Glomerular endothelial cell (primary cell): ENCODE measurements at regions not wholly inside any gene's neighbourhood (a gene's known extent, or its start where the extent isn't known, plus 50 kb on each side); places are given as distances from the start of the nearest gene placed in this dataset.
A peak's percentile ranks its signal among the peaks of the same experiment; 100 is the strongest.

Experiments used
- DNase-seq: peaks from one replicate; pipeline ENCODE4 v3.0.0-alpha.2; 2011; ENCODE audit warnings: low read depth, low spot score; ENCODE audit errors: extremely low read depth

DNA sequence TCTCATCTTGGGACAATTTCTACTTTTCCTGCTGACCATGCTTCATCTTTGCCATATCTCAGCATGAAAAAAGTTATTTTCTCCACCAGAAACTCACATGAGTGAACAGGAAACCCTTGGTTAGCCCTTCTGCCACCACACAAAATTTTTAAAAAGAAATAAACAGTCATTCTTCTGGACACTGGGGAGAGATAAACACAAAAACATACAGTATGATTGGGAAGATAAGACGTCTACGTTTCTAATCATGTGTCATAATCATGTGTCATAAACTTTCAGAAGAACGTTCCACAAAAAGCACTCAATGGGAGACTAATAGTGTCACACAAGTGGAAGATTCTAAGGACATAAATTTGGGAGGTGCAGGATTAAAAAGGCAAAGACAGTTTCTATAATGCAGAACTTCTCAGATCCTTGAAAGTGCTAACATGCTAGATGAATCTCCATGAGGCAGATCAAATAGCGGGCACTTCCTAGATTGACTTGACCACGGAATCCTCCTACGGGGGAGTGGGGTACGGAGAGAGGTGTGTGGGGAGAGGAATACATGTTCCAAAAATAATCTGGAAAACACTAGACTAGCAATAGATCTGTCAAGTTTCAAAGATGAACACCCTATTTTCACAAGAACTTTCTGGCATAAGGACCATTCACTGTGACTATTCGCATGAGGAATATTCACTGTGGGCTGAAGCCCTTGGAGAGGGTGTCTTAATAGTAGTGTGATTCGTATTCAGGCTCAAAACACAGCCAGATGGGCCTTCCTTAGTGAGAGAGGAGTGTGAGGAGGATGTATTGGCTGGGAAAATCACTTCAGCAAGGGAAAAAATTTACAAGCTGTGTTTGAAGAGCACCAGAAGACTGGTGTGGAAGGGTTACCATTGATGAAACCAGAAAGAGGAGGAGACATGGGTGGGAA is 206.7 kb downstream of the SETD4 start:
- DNase-seq = no peak

DNA sequence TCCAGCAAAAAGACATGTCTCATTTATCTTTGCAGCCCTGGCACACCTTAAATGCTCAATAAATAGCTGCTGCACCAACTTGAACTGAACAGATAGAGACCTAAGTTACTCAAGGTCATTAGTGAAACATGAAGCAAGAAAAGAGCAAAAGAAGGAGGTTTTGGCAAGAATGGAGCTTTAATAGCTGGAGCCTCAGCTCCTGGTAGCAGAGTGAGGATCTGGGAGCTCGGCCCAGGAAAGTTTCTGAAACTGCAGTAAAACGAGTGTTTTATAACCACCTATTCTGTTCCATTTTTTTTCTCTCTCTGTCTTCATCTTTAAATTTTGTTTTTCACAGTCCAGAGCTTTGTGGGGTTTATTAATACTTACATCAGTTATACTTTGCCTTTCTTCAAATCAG is 207.5 kb downstream of the SETD4 start:
- no peak for DNase-seq

DNA sequence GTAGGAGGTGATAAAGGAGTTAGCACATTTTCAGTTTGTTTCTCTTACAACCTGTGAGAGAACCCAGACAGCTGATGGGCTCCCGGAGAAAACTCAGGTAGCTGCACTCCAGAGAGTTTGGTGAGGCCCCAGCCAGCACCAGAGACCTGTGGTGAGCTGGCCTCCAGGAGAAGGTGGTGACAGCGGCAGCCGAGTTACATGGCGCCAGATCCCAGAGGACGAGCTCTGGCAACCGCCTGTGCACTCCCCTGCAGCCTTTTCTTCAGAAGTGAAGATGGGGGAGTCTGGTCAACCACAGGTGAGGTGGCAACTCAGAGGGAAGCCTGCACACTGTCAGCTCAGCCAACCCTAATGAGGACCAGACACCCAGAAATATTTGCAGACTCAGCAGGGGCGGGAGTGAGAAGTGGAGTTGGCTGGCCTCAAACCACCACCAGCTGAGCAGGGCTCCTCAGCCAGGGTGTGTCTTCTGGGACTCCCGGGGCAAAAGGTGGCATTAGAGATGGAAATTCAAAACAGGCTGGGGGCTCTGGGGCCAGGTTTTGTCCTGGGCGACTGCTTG is 209.7 kb downstream of the SETD4 start:
- DNase-seq = no peak

DNA sequence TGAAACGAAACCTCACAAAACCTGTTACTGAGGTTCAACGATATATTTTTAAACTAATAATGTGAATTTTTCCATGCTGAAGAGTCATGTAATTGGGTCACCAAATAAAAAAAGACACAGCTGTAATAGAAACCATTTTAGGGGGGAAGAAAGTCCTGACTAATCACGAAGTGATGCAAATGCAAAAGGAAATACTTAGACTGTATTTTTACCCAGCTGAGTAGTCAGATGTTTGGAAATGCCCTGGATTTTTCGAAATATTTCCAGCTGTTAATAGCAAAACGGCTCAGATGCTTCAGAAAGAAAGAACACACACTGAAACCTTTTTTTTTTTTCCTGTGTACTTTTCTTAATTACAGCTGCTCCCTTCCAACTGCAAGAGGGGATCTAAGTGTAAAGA is 210.3 kb downstream of the SETD4 start:
- DNase-seq = no peak

DNA sequence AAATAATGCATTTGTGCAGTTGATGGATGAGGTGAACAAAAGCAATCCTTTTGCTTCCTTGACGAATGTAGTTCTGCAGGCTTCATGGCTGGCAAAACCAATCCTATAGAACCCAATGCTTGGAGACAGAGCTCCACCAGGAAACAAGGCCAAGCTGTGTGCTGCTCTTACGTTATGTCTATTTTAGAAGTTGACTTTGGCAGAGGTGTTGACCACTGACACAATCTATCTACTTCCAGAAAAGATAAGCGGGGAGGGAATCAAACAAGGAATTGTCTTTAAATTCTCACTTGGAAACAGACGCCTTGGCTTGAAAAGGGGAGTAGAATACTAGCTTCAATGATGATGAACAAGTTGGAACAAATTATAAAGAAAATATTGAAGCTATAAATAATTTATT is 211.2 kb downstream of the SETD4 start:
- DNase-seq = no peak

DNA sequence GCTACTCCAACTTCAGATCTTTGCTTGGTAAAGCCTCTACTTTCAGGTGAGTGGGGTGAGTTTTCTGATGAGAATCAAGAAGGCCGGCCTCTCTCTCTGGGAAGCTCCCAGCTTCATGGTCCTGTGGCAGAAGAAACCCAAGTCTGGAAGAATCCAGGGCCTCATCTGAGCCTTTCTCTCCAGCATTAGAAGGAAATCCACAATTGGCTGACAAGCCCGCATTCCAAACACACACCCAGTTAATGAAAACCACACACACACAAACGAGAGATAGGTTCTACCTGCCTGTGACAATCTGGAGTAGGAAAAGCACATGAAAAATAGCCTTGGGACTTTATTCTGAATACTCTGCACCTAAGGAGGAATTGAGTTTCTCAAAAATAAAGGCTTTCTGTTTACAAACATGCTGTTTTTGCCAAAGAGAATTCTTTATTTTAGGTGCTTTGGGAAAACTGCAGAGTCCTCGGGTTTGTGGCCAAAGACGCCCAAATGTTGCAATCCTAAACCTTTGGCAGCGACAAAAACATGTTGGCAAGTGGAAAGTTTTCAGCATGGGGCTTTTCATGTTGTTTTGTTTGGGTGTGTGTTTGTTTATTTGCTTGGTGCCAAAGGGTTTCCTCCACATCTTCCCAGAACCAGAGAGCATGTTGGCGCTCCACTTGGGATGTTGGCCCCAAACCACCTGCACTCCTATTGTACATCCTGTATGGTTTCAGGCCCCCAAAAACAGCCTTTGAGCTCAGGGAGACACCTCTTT is 216.2 kb downstream of the SETD4 start:
- no peak for DNase-seq

DNA sequence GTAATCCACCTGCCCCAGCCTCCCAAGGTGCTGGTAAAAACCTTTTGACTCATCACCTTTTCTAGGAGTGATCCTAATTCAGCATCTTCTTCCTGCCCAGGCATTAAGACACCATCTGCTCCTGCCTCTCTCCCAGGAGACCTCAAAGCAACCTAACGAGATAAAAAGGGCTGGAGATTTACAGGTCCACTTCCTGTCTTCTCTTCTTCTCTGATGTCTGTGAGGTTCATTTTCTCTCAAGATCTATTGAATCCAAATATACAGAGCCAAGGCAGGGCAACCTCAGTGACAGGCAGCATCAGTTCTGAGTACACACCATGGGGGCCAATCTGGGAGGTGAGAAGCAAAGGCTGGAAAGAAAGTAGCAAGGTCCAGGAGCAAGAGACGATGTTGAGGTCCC is 219.4 kb downstream of the SETD4 start:
- DNase-seq = no peak

DNA sequence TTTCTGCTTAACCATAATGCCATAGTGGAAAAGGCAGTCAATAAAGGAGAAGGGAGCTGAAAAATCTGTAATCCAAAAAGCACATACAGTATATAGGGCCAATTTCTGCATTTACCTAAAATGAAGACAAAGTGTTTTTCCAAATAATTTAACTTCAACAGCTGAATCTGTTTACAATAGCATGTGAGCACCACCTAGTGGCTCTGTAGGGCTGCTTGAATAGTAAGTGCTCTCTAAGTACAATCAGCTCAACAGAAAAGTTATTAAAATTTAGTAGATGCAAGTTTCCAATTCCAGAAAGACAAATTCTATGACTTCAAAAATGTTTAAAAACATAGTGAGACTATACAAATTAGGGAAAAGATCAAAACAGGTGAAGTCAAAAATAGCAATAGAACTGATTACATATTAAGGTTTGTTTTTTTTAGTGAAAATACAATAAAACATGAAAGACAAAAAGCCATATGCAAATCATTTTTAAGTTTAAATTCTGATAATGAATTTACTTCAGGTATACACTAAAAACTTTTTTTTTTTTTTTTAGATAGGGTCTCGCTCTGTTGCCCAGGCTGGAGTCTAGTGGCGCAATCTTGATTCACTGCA is 220.0 kb downstream of the SETD4 start:
- DNase-seq = peak; percentile 68

DNA sequence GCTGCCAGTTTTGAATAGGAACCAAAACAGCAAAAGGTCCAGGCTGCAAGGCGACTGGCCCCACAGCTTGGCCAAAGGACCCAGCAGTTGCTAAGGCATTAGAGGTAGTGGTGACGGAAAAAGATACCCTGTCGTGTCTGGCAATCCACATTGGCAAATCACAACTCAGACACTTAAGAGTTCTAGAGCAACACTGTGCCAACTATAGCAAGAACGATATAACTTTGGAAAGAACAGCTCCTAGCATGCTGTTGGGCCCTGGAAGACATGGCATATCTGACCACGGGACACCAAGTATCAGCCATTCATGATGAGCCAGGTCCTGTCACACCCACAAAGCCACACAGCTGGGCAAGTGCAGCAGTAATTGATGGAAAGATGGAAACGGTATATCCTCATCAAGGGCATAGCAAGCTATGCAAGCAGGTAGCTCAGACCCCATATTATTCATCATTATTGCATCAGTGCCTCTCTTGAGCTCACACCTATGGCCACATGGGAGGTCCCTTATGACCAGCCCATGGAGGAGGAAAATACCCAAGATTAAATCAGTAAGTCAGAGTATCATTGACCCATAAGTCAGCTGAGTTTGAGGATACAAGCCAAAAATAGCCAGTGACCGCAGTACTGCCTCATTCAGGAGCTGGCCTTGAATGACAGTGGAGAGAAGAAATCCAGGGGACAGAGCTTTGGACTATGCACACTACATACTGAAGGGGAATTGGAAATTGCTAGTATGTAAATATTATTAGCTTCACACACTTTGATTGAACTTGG is 221.2 kb downstream of the SETD4 start:
- no peak for DNase-seq

DNA sequence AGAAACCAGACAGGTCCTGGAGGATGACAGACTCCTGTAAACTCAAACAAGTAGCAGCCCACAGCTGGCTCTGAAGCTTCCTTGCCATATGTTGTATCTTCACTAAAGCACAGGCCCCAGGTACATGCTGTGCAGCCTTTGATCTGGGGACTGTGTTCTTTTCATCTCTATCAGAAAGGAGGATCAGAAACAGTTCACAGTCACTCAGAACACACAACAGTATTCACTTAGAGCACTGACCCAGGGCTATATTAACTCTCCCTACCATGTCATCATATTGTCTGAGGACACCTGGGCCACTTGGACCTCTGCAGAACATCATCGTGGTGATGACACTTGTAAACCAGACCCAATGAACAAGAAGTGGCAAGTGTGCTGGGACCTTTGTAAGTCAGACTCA is 222.0 kb downstream of the SETD4 start:
- DNase-seq = no peak

DNA sequence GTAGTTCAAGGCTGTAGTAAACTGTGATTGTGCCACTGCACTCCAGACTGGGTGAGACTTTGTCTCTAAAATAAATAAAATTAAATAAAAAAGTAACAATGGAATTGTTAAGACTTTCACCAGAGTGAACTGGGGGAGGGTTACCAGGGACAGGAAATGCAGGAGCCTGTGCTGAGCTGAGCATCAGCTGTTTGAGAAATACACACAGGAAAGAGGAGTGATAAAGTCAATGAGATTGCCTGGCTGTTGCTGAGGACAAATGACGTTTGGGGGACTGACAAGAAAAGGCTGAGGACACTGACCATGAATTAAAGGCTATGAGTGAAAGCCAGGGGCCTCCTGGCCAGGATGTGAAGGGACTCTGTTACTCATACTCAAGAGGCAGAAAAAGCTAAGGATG is 226.3 kb downstream of the SETD4 start:
- no peak for DNase-seq

DNA sequence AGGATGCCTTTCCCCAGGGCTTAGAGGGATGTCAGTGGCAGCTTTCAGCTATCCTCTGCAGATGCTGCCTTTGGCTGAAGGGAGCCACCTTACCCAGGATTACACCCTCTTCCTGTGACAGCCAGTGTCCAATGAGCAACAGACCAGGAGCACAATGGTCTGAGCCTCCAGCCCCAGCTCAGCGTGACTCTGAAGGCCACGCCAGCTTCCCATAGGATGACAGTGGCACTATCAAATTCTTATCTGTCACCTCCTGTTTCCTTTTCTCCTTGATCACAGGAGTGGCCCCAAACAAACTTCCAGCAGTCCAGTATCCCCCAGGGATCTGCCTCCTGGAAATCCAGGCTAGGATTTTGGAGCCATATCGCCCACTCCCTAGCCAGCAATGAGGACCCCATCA is 226.9 kb downstream of the SETD4 start:
- DNase-seq = no peak

DNA sequence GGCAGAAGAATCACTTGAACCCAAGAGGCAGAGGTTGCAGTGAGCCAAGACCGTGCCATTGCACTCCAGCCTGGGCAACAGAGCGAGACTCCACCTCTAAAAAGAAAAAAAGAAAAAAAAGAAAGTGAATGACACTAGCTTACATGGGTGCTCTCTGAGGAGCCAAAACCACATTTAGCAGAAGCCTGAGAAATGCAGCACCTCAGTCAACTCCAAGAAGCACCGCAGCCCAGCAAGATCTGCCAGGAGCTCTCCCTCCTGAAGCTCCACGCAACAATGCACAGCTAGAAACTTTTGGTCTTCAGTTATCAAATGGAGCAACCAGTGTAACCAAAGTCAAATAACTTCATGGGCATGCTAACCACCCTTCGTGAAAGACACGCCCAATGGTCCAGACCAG is 229.1 kb downstream of the SETD4 start:
- DNase-seq = no peak

DNA sequence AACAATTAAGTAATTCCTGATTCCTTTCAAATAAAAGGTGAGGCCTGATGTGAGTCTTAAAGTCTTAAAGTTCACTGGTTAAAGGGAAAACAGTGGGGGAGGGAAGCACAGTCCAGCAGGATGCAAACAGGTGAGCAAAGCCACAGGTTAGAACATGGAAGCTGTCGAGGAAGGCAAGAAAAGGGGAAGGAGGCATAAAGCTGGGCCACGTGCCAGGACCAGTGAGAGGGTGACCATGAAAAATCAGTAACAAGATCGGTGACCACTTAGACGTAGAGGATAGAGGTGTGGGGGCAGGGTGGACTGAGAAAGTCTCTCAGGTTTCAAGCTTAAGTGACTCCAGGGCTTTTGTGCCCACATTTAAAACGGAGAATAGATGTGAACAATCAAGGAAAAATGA is 231.3 kb downstream of the SETD4 start:
- no peak for DNase-seq

DNA sequence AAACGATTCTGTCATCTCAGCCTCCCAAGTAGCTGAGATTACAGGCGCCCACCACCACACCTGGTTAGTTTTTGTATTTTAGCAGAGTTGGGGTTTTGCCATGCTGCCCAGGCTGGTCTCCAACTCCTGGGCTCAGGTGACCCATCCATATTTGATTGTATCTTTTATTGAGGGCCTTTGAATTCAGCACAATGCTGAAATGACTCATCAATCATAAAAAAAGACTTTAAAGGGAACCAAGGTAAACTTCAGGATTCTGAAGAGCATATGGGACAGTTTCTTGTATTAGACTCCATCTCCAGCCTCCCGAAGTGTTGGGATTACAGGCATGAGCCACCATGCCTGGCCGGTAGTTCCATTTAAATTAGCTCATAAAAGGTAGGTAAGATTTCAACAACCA is 232.2 kb downstream of the SETD4 start:
- DNase-seq = no peak

DNA sequence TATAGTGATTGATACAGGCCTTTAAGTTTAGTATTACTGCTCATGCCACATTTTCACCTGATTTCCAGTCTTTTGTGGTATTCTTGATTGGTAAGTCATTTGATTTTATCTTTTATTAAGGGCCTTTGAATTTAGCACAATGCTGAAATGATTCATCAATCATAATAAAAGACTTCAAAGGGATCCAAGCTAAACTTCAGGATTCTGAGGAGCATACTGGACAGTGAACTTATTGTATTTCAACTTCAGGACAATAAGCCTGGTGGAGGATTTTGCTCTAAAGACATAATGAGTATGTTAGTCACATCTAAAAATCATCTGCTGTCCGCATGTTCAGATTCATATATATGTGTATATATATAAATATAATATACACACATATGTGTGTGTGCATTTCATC is 233.3 kb downstream of the SETD4 start:
- no peak for DNase-seq

DNA sequence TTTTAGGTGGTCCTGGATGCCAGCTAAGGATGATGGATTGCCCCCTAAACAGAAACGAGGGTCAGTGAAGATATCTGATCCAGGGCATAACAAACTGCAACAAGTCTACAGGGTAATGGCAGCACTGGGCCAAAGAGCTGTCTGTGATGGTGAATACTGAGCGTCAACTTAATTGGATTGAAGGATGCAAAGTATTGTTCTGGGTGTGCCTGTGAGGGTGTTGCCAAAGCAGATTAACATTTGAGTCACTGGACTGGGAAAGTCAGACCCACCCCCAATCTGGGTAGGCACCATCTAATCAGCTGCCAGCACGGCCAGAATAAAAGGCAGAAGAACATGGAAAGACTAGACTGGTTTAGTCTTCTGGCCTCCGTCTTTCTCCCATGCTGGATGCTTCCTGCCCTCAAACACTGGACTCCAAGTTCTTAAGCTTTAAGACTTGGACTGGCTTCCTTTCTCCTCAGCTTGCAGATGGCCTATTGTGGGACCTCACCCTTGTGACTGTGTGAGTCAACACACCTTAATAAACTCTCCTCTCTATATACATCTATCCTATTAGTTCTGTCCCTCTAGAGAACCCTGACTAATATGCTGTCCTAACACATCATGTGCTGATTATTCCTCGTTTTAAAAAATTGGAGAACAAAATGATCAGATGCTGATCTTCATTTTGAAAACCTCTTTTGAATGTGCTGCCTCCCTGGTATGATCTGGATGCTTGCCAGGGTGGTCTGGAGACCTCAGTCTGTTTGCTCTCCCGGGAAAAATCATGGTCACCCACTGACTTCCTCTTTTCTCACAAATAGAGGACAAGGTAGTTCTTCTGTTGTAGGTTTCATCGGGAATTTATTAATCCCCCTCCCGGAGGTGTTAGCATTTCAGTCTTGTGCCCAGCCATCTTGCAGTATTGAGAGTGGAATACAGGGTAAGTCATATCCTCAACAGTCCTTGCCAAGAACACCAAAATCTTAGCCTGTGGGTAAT is 234.7 kb downstream of the SETD4 start:
- DNase-seq = no peak

DNA sequence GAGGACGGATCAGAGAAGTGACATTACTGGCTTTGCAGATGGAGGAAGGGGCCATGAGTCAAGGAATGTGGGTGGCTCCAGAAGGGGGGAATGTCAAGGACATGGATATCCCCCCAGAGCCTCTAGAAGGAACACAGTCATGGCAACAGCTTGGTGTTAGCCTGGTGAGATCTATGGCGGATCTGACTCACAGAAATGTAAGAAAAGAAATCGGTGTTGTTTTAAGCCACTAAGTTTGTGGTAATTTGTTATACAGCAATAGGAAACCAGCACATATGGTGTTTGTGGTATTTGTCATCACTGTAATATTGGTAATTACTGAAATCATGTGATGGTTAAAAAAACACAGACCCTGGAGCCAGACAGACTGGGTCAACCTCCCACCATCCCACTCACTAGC is 236.2 kb downstream of the SETD4 start:
- DNase-seq = no peak

DNA sequence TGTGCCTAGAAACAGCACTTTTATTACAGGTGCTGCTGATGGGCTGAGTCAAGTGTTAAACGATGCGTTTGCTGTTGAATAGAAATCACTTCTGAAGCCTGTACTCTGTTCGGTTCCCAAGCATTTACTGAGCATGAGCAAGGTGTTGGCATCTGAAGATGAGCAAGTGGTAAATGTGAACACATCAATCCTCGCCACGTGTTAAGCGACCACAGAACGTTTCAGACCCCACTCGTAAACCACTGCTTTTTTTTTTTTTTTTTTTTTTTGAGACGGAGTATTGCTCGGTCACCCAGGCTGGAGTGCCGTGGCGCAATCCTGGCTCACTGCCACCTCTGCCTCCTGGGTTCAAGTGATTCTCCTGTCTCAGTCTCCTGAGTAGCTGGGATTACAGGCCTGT is 241.2 kb downstream of the SETD4 start:
- DNase-seq = no peak

DNA sequence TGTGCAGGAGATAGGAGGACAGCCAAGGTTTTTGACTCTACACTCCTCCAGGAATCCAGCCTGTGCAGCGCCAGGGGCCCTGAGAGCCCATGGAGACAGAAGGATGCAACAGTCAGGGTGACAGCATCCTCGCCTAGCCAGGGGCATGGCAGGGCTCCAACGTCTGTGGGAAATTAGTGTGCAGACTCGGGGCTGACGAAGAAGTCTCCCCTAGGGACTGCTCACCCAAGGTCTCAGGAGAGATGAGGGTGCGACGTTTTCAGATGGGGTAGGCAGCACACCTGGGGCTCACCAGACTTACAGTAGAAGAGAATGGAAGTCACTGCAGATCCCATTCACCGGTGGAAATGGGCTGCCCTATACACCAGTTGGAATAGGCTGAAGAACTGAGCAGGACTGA is 241.7 kb downstream of the SETD4 start:
- DNase-seq = no peak
